Sigmoid colon (tissue), 4 donors: ENCODE measurements at regions not wholly inside any gene's neighbourhood (a gene's known extent, or its start where the extent isn't known, plus 50 kb on each side); places are given as distances from the start of the nearest gene placed in this dataset.

Experiments
- CTCF ChIP-seq, 4 experiments: fragments of 450-650 bp in 3 of 4; fragments of 200-600 bp in 1 of 4; IDR thresholded peaks; one replicate each; pipeline ENCODE4 v1.5.1; 2016 to 2019; ENCODE audit warnings: antibody characterized with exemption in 4 of 4, mild to moderate bottlenecking in 3 of 4, moderate library complexity in 2 of 4
- EP300 ChIP-seq, 4 donors: sonication (generic); formaldehyde crosslinking; IDR thresholded peaks; one replicate each; pipeline ENCODE4 v1.6.1; 2017; ENCODE audit warnings: antibody characterized with exemption in 4 of 4
- POLR2A ChIP-seq, 2 donors: fragments of 450-650 bp; IDR thresholded peaks; one replicate each; pipeline ENCODE4 v1.6.1; 2016; ENCODE audit warnings: antibody characterized with exemption in 2 of 2, mild to moderate bottlenecking in 2 of 2, moderate library complexity in 2 of 2
- POLR2AphosphoS5 ChIP-seq, 4 donors: sonication (generic); formaldehyde crosslinking; IDR thresholded peaks; one replicate each; pipeline ENCODE4 v1.6.1; 2017; ENCODE audit warnings: antibody characterized with exemption in 4 of 4

GRCh38 chr15:81814882-81815455, 230.8 kb downstream of the MEX3B start:
- TF ChIP-seq CTCF (IDR thresholded peaks at IDR 0.05) (no peak), EP300 (IDR thresholded peaks at IDR 0.05) (no peak), POLR2AphosphoS5 (IDR thresholded peaks at IDR 0.05) (no peak), POLR2A (IDR thresholded peaks at IDR 0.05) (no peak)
